CD4-positive, CD25-positive, alpha-beta regulatory T cell (primary cell): ENCODE measurements at regions not wholly inside any gene's neighbourhood (a gene's known extent, or its start where the extent isn't known, plus 50 kb on each side); places are given as distances from the start of the nearest gene placed in this dataset.

Experiments
- ATAC-seq, 2 donors: fragments of 150-1000 bp; cut with Tn5 transposase; one replicate each; pipeline ENCODE4 v1.10.0; 2021; ENCODE audit warnings: low read depth in 2 of 2, moderate number of reproducible peaks in 2 of 2, moderate library complexity in 1 of 2
- DNase-seq, 3 donors: peaks; one replicate each; pipeline versions ENCODE4 v3.0.0 to v3.0.0-alpha.2; 2012 to 2022; ENCODE audit warnings: mixed read lengths in 1 of 3
- H3K27ac ChIP-seq: one replicate; pipeline ENCODE4 v1.7.0; 2013; ENCODE audit warnings: mild to moderate bottlenecking, low read length; ENCODE audit not compliant: insufficient read depth, poor library complexity, severe bottlenecking
- H3K27me3 ChIP-seq: one replicate; pipeline ENCODE4 v1.7.0; 2013; ENCODE audit warnings: low read length; ENCODE audit not compliant: control insufficient read depth, insufficient read depth
- H3K36me3 ChIP-seq: one replicate; pipeline ENCODE4 v1.7.0; 2013; ENCODE audit warnings: mild to moderate bottlenecking, low read length, moderate library complexity; ENCODE audit not compliant: control insufficient read depth, insufficient read depth
- H3K4me1 ChIP-seq: 2 replicates; pipeline ENCODE4 v1.7.0; 2013; ENCODE audit warnings: mild to moderate bottlenecking, low read length; ENCODE audit not compliant: insufficient read depth, control insufficient read depth, poor library complexity, severe bottlenecking
- H3K4me3 ChIP-seq: one replicate; pipeline ENCODE4 v1.7.0; 2013; ENCODE audit warnings: low read depth, mild to moderate bottlenecking, low read length, moderate library complexity
- H3K9me3 ChIP-seq, 2 experiments: 1 replicate in 1 of 2; 2 replicates in 1 of 2; pipeline ENCODE4 v1.7.0; 2013; ENCODE audit warnings: low read length in 2 of 2, mild to moderate bottlenecking in 1 of 2, moderate library complexity in 1 of 2; ENCODE audit not compliant: control insufficient read depth in 2 of 2
- H3K27ac Mint-ChIP-seq, 3 donors: one replicate each; pipeline ENCODE4 v1.8.0; 2020 to 2022; ENCODE audit warnings: mild to moderate bottlenecking in 3 of 3, mixed read lengths in 3 of 3, moderate library complexity in 2 of 3
- H3K27me3 Mint-ChIP-seq: one replicate; pipeline ENCODE4 v1.8.0; 2022; ENCODE audit warnings: mild to moderate bottlenecking, mixed read lengths
- H3K36me3 Mint-ChIP-seq: one replicate; pipeline ENCODE4 v1.8.0; 2020; ENCODE audit warnings: mixed read lengths
- H3K4me1 Mint-ChIP-seq, 4 donors: one replicate each; pipeline ENCODE4 v1.8.0; 2020 to 2022; ENCODE audit warnings: mixed read lengths in 4 of 4, mild to moderate bottlenecking in 1 of 4
- H3K4me3 Mint-ChIP-seq, 4 donors: one replicate each; pipeline ENCODE4 v1.8.0; 2020 to 2022; ENCODE audit warnings: mild to moderate bottlenecking in 4 of 4, mixed read lengths in 4 of 4, moderate library complexity in 3 of 4
- H3K9me3 Mint-ChIP-seq, 7 donors: one replicate each; pipeline ENCODE4 v1.8.0; 2020 to 2022; ENCODE audit warnings: mixed read lengths in 7 of 7, mild to moderate bottlenecking in 3 of 7, moderate library complexity in 2 of 7

DNA sequence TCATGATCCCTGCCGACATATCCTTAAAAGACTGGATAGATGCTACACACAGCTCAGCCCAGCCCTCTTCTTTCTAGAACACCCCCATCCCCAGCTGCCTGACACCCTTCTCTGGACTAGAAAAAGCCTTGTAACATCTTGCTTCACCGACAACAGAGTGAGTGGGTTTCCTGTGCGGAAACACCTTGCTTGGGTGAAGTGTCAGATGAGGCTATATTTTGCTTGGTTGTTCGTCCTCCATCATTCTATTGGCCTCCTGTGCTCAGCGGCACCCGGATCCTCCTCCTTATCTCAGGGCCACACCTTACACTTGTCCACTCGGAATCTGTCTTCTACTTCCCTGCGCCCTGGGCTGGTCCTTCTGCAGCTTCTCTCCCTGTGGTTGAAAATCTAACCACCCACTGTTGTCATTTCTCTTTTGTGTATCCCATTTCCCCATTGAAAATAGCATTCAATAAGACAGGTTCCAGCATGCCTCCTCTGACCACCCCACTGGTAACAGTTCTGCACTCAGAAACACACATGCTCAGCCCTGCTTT is 101.3 kb upstream of the MLN start:
- peak; percentile 20 to 81 (median 72) for DNase-seq
- peaks cover 43% of the 10 kb centered on the region for H3K4me1 ChIP-seq
- Mint-ChIP-seq H3K4me3 (peak overlapping the region; percentile 67 to 84 (median 82)), H3K9me3 (no peaks in the 10 kb centered on the region), H3K27me3 (peaks cover 4% of the 10 kb centered on the region), H3K4me1 (peaks cover 22 to 81% (median 48%) of the 10 kb centered on the region in 4 donors), H3K36me3 (no peaks in the 10 kb centered on the region), H3K27ac (peak overlapping the region; percentile 91 to 99 (median 92))
- ATAC-seq, result peak; percentile 65 to 72
- H3K27ac ChIP-seq, result peak overlapping the region; percentile 72
- H3K9me3 ChIP-seq, result no peaks in the 10 kb centered on the region
- peak overlapping the region; percentile 56 for H3K4me3 ChIP-seq
- H3K27me3 ChIP-seq, result no peaks in the 10 kb centered on the region
- no peaks in the 10 kb centered on the region for H3K36me3 ChIP-seq

DNA sequence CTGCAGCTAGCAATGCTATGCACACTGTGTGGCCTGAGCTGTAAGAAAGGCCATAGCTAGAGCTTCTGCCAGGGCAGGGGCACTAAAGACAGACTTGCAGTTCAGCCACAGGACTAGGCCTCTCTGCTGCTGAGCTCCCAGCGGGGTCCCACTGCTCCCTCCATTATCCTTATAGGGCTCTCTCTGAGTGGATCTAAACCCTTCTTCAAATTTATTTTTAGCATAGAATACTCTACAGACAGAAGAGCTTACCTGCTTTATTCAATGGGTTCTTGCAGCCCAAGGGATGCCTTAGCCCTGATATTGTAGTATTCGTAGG is 100.9 kb upstream of the MLN start:
- H3K36me3 Mint-ChIP-seq, result no peaks in the 10 kb centered on the region
- Histone ChIP-seq H3K27ac (peak overlapping the region; percentile 72), H3K9me3 (no peaks in the 10 kb centered on the region), H3K4me3 (peak overlapping the region; percentile 56), H3K36me3 (no peaks in the 10 kb centered on the region), H3K4me1 (peaks cover 43% of the 10 kb centered on the region), H3K27me3 (no peaks in the 10 kb centered on the region)
- H3K27me3 Mint-ChIP-seq, result peaks cover 4% of the 10 kb centered on the region
- peak overlapping the region; percentile 91 to 99 (median 92) for H3K27ac Mint-ChIP-seq
- DNase-seq (no peak), ATAC-seq (peak; percentile 29 to 32)
- H3K4me3 Mint-ChIP-seq, result peak overlapping the region; percentile 67 to 84 (median 82)
- H3K9me3 Mint-ChIP-seq, result no peaks in the 10 kb centered on the region
- peaks cover 22 to 78% (median 47%) of the 10 kb centered on the region in 4 donors for H3K4me1 Mint-ChIP-seq

DNA sequence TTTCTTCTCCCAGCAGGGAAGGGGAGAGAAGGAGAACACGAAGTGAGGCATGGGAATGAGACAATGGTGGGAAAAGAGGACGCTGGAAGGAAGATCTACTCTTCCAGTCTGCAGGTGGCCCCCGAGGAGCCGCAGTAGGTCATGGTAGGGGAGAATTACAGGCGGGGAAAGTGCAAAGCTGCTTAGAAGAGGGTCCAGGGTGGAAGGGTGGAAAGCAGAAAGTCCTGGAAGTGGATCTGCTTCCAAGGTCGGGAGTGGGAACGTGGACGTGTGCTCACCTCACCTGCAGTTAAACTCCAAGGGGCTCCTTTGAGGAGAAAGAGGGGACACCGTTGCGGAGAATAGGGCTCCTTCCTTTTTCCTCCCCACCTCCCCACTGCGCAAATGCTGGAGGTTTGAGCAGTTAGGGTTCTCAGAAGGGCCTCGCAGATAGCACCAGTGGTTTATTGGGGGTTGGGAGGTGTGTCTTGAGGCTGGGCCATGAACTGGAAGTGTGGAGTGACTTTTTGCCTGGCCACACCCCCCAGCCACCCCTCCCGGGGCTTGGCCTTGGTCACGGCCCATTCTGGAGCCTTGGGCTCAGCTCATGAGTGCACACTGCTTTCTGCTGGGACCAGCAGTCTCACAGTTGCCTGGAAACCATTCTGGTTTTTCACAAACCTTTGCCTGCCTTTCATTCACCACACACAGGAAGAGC is 100.4 kb upstream of the MLN start:
- DNase-seq (peak; percentile 23 to 86 (median 76)), ATAC-seq (peak; percentile 86 to 88)
- peak overlapping the region; percentile 67 to 84 (median 76) for H3K4me3 Mint-ChIP-seq
- no peaks in the 10 kb centered on the region for H3K36me3 Mint-ChIP-seq
- no peaks in the 10 kb centered on the region for H3K9me3 ChIP-seq
- peak overlapping the region; percentile 91 to 99 (median 92) for H3K27ac Mint-ChIP-seq
- no peaks in the 10 kb centered on the region for H3K9me3 Mint-ChIP-seq
- peak overlapping the region; percentile 72 for H3K27ac ChIP-seq
- peaks cover 43% of the 10 kb centered on the region for H3K4me1 ChIP-seq
- H3K27me3 ChIP-seq, result no peaks in the 10 kb centered on the region
- H3K4me3 ChIP-seq, result peak overlapping the region; percentile 56
- peaks cover 22 to 78% (median 47%) of the 10 kb centered on the region in 4 donors for H3K4me1 Mint-ChIP-seq
- H3K36me3 ChIP-seq, result no peaks in the 10 kb centered on the region
- H3K27me3 Mint-ChIP-seq, result peaks cover 4% of the 10 kb centered on the region

DNA sequence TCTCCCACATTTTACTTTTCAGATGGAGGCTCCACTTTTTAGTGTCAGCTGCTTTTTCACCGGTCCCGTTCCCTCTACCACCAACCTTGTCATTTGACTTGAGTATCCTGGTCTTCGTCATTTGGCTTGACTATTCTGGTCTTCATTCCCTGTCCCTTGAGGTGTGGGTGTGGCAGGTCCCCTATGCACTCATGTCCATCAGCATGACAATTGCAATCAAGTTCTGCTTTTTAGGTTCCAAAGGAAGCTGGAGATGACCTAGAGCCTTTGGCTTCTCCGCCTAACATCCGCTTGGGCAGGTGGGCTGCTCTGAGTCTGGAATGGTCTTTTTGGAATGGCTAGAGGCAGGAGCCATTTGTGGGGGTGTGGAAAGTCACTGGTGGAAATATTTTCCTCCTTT is 99.8 kb upstream of the MLN start:
- Mint-ChIP-seq H3K4me3 (peak overlapping the region; percentile 67 to 84 (median 76)), H3K27me3 (peaks cover 4% of the 10 kb centered on the region), H3K4me1 (peaks cover 22 to 72% (median 44%) of the 10 kb centered on the region in 4 donors), H3K36me3 (no peaks in the 10 kb centered on the region), H3K9me3 (no peaks in the 10 kb centered on the region), H3K27ac (peak overlapping the region; percentile 91 to 99 (median 92))
- DNase-seq (no peak), ATAC-seq (no peak)
- Histone ChIP-seq H3K27me3 (no peaks in the 10 kb centered on the region), H3K9me3 (no peaks in the 10 kb centered on the region), H3K27ac (peak overlapping the region; percentile 72), H3K4me3 (peak overlapping the region; percentile 56), H3K36me3 (no peaks in the 10 kb centered on the region), H3K4me1 (peaks cover 43% of the 10 kb centered on the region)

DNA sequence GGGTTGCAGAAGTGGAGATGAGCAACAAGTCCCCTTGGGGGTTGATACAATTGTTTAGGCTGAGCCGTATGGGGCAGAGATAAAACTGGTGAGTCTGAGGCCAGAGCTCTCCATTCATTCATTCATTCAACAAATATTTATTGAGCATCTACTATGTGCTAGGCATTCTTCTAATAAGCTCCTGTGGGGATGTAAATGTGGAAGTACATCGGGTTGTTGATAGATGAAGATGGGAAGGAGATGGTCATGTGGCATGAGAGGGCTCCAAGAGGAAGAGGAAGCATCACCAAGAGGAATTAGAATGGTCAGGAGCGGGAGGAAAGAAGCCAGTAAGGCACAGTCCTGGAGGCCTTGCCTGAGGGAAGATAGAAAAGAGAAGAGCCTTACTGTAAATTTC is 98.7 kb upstream of the MLN start:
- no peak for DNase-seq
- no peaks in the 10 kb centered on the region for H3K27me3 ChIP-seq
- no peak for ATAC-seq
- H3K27ac ChIP-seq, result no peak overlapping the region
- no peaks in the 10 kb centered on the region for H3K36me3 ChIP-seq
- Mint-ChIP-seq H3K9me3 (no peaks in the 10 kb centered on the region), H3K27ac (peak overlapping the region; percentile 69 to 96 (median 79)), H3K36me3 (no peaks in the 10 kb centered on the region), H3K4me1 (peaks cover 22 to 67% (median 43%) of the 10 kb centered on the region in 4 donors), H3K4me3 (peak overlapping the region in 2 of 4 donors; percentile 39 to 67), H3K27me3 (peaks cover 8% of the 10 kb centered on the region)
- H3K4me1 ChIP-seq, result peaks cover 42% of the 10 kb centered on the region
- no peak overlapping the region for H3K4me3 ChIP-seq
- H3K9me3 ChIP-seq, result no peaks in the 10 kb centered on the region

DNA sequence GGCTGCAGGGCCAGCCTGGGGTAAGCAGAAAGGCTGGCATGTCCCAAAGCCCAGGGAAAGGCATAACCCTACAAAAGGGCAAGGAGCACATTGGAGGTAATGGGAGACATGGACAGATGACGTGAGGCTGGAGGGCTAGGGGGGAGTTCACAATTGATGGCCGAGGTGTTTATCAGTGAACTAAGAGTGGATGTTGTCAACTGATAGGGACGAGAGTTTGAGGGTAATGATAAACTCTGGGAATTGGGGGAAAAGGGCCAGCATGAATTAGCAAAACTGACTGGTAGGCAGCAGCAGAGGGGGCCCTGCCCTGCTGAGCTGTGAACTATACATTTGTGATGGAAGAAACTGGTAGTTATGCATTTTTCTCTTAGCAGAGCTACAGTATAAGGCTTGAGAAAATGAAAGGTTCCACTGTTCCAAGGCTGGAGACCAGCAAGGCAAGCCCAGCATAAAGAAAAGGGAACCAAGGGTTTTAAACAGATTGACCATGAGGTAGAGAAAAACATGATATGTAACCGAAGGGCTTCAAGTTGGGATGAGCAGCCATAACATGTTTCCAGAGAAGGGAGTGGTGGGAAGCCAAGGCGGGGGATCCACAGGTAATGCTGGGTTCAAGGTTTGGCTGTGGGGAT is 98.1 kb upstream of the MLN start:
- no peaks in the 10 kb centered on the region for H3K36me3 Mint-ChIP-seq
- Histone ChIP-seq H3K9me3 (no peaks in the 10 kb centered on the region), H3K36me3 (no peaks in the 10 kb centered on the region), H3K4me1 (peaks cover 37% of the 10 kb centered on the region), H3K4me3 (no peak overlapping the region), H3K27me3 (no peaks in the 10 kb centered on the region), H3K27ac (no peak overlapping the region)
- H3K27me3 Mint-ChIP-seq, result peaks cover 8% of the 10 kb centered on the region
- H3K9me3 Mint-ChIP-seq, result no peaks in the 10 kb centered on the region
- H3K27ac Mint-ChIP-seq, result peak overlapping the region; percentile 69 to 96 (median 79)
- ATAC-seq, result no peak
- H3K4me1 Mint-ChIP-seq, result peaks cover 22 to 67% (median 41%) of the 10 kb centered on the region in 4 donors
- no peak for DNase-seq
- H3K4me3 Mint-ChIP-seq, result peak overlapping the region in 1 of 4 donors; percentile 67

DNA sequence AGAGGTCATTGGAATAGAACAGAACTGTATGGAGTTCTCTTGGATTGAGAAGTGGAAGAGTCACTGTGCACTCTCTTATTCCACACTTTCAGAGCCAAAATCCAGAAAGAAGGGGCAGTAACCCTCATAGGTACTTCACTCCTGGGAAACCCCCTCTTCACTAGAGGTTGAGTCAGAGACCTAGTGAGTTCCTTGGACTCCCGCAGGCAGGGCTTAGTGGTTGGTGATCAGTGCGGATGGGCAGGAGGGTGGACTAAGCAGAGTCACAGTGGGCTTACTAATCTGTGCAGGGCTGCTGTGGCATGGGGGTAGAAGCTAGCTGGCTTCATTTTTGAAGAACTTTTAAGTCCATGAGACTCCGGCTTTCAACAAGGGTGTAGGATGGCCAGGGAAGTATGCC is 95.0 kb upstream of the MLN start:
- H3K4me1 Mint-ChIP-seq, result peaks cover 10 to 52% (median 16%) of the 10 kb centered on the region in 4 donors
- no peaks in the 10 kb centered on the region for H3K36me3 Mint-ChIP-seq
- no peaks in the 10 kb centered on the region for H3K9me3 Mint-ChIP-seq
- peaks cover 9% of the 10 kb centered on the region for H3K27me3 Mint-ChIP-seq
- peak overlapping the region in 1 of 3 donors; percentile 62 for H3K27ac Mint-ChIP-seq
- DNase-seq, result no peak
- Histone ChIP-seq H3K27me3 (no peaks in the 10 kb centered on the region), H3K36me3 (no peaks in the 10 kb centered on the region), H3K4me3 (no peak overlapping the region), H3K4me1 (peaks cover 15% of the 10 kb centered on the region), H3K9me3 (no peaks in the 10 kb centered on the region), H3K27ac (no peak overlapping the region)
- ATAC-seq, result no peak
- H3K4me3 Mint-ChIP-seq, result no peak overlapping the region
